Hematopoietic multipotent progenitor cell treated with erythropoietin and hydrocortisone succinate and interleukin-3 and kit ligand, for 15 days (in vitro differentiated cells): ENCODE measurements at regions not wholly inside any gene's neighbourhood (a gene's known extent, or its start where the extent isn't known, plus 50 kb on each side); places are given as distances from the start of the nearest gene placed in this dataset.
"Not testable (repeated sequence)": the region's sequence is repeated elsewhere in the genome, so short reads cannot be mapped to it uniquely, and the experiment has no call there.

Experiments used
- DNase-seq: peaks from one replicate; pipeline ENCODE4 v3.0.0-alpha.2; 2015; ENCODE audit warnings: low spot score

DNA sequence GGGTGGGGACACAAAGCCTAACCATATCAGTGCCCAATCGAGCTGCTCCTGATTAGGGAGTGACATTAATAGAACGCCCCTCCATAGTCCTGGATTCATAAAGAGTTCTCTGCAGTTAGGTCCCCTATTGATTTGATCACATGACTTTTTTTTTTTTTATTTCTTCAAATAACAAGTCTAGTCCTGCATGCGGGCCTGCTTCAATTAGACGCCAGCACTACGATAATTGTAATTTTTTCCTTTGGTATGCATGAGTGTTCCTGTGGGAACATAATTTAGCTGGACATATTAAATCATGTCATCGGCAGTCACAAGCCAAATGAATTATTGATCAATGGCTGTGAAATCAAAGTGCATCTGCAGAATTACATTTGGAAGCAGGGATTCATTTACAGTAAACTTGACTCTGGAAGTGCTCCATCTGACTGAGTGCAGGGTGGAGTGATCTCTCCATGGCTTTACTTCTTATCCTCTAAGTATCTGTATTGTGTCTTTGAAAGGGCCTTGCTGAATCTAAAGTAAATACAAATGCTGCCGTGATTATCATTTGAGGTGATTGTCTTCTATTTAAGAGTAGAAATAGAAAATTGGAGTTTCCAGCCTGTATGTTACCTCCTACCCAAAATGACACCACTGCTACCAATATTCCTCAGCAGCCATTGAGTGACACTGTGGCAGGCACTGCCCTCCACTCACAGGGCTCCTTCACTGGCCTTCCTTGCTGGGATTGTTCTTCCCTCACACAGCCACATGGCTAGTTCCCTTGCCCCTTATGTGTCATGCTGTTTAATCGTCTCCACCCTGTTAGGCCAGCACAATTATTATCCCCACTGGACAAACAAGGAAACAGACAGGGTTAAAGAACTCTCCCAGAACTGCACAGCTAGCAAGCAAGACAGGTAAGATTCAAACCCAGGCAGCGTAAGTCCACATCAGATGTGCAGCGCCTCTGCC is 337.4 kb upstream of the ID2 start:
- DNase-seq = no peak

DNA sequence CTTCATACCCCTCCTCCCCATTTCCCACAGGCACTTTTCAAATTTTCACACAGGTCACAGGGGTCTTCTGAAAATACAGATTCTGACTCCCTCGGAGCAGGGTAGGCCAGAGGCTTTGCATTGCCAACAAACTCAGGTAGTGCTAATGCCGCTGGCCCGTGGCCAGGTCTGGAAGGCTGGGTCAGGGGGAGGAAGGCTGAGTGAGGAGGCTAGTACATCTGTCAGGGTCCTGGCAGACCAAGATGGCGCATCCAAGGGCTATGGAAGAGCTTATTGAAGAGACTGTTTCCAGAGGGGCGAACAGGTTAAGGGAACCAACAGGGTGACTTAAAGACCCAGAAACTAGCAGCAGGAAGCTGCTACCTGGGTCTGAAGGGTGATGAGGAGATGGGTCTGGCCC is 336.7 kb upstream of the ID2 start:
- no peak for DNase-seq

DNA sequence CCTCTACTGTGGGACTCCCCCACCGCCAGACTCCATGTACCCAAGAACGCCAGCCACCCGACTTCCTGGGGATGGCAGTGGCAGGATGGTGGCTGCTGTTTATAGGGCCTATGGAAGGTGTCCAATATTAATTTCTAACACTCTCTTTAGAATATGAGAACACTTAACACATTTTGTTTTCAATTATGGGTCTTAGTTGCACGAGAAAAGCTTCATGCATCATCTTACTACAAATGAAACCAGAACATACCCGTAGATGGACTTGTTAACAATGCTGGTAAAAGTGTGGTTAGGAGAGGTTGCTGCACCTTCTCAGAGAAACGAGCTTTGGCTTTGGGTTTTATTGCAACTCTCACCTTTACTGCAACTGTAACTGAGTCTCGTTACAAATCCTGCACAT is 335.6 kb upstream of the ID2 start:
- DNase-seq = no peak

DNA sequence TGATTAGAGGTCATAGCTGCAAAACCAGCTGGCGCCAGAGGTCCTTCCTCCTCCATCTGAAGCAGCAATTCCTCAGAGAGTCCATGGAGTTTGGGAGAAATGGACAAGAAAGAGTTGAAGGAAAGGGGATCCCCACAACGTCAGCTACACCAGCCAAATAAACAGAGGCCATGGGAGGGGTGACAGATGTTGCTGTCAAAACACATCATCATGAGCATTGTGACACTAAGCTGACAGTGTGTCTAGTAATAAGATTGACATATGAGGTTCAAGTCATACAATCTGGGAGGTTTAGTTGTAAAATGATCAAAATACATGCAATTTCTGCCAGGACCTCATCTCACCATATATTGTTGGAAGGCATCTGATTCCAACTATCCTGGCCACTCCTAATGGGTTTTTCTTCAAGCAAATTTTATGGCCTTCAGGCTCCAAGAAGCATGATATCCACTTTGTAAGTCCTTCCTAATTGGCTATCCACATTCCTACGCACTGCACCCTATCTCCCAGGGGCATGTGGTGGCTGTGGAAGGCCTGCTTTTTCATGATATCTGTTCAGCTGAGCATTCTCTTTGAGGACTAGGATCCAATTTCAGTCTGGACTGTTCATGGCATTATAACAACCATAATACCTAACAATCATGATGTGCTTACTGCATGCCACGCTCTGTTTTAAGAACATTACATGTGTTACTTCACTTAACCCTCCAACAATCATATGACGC is 335.0 kb upstream of the ID2 start:
- no peak for DNase-seq

DNA sequence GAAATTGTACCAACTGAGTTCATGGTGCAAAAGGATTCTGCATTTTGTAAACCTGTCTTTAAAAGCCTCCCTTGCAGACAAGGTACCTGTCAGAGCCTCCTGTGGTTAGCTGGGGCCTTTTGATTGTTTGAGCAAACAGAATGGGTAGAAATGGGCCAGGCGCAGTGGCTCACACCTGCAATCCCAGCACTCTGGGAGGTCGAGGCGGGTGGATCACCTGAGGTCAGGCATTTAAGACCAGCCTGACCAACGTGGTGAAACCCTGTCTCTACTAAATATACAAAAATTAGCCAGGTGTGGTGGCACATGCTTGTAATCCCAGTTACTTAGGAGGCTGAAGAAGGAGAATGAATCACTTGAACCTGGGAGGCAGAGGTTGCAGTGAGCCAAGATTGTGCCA is 332.9 kb upstream of the ID2 start:
- DNase-seq = not testable (repeated sequence)

DNA sequence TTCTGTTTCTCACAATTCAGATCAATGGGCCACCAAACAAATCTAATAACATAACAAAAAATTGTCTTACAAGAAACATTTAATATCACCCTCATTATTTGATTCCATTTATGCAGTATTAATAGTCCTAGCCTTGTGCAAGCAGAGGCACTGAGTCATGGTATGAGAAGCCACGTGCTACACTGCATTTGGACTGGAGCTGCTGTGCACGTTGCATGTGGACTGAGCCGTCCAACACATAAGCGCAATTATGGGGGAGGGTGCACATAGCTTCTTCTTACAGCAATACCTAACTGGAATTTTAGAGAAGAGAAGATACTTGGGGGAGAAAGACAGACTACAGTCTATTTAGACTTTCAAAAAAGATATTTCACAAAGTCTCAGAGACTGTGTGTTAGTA is 329.6 kb upstream of the ID2 start:
- no peak for DNase-seq

DNA sequence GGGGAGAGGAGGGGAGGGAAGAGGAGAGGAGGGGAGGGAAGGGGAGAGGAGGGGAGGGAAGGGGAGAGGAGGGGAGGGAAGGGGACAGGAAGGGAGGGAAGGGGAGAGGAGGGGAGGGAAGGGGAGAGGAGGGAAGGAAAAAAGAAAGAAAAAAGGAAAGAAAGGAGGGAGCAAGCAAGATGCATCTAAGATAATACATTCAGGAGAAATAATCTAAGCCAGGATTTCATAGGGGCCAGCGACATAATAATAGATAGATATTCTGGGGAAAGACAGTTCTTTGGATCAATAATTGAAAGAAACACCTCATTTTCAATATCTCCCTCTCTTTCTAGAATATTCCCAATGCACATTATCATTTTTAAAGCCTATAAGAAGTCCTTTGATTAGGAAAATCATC is 328.9 kb upstream of the ID2 start:
- no peak for DNase-seq

DNA sequence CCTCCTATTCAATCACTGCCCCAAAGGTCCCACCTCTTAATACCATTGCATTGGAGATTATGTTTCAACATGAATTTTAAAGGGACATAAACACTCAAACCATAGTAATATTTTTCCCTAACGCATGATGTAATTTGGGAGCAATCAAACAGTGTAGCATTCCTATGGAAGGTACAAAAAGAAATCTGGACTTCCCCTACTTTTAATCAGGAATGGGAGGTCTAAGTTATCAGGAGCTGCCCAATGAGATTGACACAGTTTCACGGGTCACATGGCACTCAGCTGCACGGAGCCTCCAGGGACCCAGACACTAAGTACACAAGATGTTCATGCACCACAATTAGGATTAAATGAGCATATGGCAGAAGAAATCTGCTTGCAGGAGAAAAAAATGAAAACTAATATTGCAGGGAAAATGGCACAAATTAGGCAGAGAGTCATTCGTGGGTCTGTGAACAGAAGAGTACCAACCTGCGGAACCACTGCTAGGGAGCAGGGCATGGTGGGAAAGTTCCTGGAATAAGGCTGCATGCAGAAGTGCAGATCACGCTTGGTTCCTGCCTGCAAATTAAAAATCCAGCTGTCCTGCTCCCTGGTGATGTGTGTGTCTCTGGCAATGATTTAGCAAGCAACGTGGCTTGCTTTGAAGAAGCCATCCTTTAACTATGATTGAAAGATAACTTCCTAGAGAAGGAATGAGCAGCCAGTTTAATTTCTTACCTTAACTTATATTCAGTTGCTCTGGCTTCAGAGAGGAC is 326.6 kb upstream of the ID2 start:
- no peak for DNase-seq

DNA sequence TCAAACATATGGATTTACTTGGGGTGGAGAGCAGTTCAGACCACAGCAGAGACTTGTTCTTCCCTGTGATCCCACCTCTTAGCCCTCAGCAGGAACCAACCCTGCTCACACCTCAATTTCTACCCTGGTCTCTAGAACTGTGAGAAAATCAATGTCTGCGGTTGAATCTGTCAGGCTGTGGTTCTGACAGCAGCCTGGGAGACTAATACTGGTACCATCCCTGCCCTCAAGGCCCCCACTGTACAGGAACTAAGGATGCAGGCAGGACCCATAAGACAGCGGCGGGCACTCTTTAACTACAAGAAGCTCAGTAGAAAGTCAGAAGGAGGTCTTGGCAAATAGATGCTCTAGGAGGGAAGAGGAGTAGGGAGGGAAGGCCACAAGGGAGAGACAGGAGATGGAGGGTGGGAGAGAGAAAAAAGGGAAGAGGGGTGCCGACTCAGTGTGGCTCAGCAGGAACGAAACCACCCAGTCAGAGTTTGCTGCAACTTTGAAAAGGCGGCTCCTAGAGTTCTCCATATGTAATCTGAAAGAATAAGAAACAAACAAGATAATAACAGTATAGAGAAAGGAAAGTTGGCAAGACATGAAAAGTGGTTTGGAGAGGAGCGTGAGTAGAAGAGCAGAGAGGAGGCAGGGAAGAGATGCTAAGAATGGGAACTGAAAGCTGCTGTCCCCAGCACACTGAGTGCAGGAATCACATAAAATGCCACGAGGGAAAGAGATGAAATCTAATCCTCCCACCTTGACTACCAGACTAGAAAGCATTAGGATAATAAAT is 323.9 kb upstream of the ID2 start:
- DNase-seq = no peak

DNA sequence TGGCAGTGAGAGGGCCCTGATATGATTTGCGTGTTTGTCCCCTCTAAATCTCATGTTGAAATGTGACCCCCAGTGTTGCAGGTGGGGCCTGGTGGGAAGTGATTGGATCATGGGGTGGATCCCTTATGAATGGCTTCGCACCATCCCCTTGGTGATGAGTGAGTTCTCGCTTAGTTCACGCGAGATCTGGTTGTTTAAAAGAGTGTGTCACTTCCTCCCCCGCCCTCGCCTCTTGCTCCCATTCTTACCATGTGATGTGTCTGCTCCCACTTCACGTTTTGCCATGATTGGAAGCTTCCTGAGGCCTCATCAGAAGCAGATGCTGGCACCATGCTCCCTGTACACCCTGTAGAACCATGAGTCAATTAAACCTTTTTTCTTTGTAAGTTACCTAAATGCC is 319.9 kb upstream of the ID2 start:
- DNase-seq = no peak

DNA sequence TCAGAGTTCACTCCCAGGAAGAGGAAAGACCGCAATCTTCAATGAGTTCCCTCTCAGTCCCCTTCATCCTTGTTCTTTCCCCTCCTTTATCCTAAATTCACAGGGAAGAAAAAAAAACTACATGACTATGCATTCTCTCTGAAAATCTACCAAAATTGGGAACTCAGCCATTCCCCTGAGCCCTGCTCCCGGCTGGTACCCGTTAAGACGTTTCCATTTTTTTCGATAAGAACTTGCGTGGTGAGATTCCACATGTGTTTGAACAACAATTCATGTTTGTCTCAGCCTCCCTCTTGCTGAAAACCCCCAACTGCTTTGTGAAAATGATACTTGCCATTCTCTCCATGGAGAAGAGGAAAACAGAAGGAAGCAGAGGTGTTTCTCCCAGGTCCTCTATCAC is 318.7 kb upstream of the ID2 start:
- DNase-seq = no peak

DNA sequence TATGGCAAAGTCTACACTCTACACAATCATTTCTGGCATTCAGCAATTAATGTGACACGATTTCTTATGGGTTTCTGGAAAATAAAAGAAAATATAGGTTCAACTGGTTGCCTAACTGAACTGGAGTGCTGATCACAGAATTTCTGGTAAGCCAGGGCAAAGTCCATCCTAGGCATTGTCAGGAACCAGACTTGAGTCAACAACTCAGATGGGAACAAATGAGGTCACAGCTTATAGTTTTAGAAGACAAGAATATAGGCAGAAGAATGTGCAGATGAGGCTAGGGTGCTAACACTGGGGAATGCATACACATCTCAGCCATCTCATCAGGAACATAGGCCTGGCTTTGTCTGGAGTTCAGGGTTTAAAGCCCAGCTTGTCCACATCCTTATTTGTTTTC is 317.2 kb upstream of the ID2 start:
- DNase-seq = no peak

DNA sequence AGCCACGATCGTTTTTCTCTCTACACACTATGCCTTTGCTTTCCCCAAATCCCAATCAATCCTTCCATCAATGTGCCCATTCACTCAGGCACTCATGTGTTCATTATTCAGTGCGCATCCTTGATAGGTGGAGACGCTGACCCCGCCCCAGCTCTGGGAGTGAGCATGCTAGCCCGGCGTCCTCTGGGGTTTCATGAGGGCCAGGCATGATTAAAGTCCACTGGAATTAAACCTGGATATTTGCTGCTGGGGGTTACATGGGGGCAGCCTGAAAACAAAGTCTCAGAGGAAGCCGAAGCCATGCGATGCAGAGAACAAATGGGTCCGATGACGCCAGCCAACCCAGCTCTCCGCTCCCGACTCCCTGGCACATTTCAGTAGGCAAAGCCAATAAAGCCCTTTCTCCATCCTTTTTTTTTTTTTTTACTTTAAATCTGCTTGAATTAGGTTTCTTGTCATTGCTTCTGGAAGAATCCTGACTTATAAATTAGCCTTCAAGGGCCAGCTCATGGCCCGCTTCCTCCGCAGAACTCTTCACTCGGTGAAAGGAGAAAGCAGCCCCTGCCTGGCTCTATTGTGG is 316.4 kb upstream of the ID2 start:
- DNase-seq = no peak

DNA sequence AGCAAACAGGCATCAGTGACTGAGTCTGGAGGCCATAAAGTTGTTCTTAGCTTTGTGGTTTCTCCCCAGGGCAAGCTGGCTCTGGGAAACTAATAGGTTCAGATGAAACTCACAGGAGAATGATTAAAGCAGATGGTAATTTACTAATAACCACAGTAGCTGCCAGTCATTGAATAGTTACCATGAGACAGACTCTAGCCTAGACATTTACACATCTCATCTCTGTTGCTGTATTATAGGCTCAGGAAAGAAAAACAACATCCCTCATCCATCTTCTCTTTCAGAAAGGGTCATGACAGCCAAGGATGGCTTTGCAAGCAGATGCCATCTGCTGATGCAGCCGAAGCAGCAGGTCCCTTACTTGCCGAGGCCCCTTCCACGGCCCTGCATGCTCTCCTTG is 314.0 kb upstream of the ID2 start:
- no peak for DNase-seq

DNA sequence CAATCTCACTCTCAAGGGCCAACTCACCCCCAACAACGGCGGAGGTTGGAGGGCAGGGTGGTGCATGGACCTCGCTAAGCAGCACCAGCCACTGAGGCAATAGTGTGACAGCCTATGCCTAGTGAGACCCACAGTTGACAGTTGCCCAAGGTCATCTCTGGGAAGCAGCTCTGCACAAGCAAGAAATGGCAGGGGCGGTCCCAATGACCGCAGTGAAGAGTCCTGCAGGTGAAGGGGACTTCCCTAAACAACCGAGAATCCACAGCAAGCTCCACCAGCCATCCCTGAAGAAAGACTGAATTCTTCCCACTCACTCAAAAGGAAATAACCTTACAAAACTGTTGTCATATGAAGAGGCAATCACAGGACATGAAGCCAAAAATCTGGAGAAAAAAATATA is 313.4 kb upstream of the ID2 start:
- no peak for DNase-seq

DNA sequence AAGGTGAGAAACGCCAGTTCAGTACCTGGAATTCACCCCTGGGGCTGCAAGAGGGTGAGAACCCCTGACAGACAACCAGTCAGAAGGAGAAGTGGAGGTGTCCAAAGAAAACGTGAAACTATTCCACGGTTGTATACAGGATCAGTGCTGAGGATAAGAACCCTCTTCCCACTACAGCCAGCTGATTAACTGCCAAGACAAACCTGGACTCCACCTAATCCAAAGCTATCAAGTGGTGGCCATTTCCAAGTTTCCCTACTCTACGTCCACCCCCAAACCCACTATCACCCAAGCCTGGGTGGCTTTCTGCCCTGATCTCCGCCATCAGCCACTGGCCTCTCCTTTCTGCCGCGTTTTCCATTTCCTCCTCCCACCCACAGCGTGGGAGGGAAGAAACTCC is 312.3 kb upstream of the ID2 start:
- no peak for DNase-seq

DNA sequence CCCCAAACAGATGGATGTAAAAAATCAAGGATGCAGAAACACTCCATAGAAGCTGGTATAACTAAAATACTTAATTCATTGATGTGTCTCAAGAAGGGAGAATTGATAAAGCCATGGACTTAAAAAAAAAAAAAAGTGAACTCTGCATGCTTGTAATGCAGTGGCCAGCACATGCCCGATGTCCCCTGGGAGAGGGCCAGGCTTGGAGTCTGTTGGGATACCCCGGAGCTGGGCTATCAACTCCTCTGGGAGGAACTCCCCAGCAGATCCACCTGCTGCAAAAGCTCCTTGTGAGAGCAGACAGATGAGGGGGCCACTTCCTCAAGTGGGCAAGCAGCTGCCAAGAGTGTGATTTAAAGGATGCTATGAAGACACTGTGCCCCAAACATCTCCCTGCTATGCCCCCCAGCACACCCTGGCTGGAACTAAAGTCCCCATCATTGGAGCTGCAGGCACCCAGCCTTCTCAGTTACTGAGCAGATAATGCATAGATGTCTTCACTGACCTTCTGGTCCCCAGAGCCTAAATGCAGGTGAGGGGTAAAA is 311.5 kb upstream of the ID2 start:
- DNase-seq = no peak

DNA sequence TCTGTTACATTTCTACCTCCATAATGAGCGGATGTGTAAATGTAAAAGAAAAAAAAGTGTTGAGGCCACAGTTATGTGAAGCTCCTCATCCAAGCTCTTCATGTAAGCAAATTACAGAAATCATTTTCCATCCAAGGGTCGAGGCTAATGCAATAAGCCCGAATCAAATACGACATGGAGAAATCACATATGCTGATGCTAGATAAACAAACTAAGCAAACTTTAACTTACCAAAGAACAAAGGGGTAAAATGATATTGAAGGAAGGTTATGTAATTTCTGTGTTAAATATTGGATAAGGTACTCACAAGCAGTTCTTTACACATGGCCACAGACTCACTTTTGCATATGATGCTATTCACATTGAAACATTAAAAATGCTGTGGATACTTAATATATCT is 310.2 kb upstream of the ID2 start:
- no peak for DNase-seq

DNA sequence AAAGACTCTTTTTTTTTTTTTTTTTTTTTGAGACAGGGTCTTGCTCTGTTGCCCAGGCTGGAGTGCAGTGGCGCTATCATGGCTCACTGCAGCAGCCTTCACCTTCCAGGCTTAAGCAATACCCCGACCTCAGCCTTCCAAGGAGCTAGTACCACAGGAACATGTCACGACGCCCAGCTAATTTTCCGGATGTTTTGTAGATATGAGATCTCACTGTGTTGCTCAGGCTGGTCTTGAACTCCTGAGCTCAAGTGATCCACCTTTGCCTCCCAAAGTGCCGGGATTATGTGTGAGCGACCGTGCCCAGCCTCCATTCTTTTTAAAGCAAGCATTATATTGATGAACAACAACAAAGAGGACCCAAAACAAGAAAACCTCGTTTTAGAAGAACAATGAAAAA is 307.1 kb upstream of the ID2 start:
- no peak for DNase-seq

DNA sequence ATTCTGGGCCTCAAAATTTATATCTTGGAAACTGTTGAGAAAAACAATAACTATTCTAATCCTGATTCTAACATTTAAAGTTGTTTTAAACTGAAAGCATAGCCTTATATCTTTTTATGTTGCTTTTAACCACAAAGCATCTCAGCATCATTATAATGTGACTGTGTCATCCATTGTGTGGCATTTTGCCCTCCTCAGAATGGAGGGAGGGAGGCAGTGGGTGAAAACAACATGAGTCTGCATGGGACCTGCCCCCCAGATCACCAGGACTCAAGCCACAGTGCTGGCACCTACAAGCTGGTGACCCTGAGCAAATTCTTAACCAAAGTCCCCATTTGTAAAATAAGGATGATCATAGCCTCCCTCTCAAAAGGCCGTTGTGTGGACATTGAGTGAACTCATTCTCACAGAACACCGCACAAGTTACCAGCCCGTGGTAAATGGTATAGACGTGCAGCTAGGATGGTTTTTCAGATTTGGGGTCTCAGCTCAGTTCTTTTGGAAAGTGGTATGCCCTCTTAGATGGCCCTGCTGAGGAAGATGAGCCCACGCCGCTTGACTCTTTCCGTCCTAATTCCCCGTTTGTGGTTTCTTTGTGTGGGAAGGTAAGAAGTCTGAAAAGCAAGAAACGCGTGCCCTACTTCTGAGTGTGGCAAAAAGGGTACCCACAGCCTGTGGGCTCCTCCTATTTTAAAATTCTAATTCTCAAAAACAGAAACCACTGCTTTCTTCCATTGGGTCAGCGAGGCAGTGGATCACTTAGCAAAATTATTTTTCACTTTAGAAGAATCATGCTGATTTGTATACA is 305.0 kb upstream of the ID2 start:
- no peak for DNase-seq
